ENCODE measurements at regions not wholly inside any gene's neighbourhood (a gene's known extent, or its start where the extent isn't known, plus 50 kb on each side); places are given as distances from the start of the nearest gene placed in this dataset.

DNA sequence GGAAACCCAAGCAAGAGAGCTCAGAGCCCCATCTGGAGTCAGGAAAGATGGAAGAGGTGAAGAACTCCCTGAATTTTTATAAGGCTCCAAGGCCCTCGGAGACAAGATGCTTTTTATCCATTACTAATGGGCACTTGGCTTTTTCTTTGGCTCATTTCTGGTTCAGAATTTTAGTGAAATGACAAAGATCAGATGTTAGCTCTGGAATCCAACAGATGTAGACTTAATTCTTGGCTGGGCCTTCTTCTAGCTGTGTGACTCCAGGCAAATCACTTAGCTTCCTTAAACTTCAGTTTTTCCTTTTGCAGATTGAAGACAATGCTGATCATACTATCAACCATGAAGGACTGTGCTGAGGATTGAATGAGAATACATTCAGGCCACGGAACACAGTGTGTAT is 85.2 kb downstream of the HRH4 start:
- H3K4me3 Mint-ChIP-seq = no peak overlapping the region
- H3K36me3 Mint-ChIP-seq = no peaks in the 10 kb centered on the region
- no peak for ATAC-seq (ENCODE audit: low read depth in 2 of 2)
- H3K27ac Mint-ChIP-seq = no peak overlapping the region
- no peaks in the 10 kb centered on the region for H3K4me1 Mint-ChIP-seq
- H3K9me3 Mint-ChIP-seq = peaks cover 0 to 1% (median 0%) of the 10 kb centered on the region in 7 donors
- peaks cover 0 to 9% (median 0%) of the 10 kb centered on the region in 3 donors for H3K27me3 Mint-ChIP-seq
- DNase-seq = no peak

DNA sequence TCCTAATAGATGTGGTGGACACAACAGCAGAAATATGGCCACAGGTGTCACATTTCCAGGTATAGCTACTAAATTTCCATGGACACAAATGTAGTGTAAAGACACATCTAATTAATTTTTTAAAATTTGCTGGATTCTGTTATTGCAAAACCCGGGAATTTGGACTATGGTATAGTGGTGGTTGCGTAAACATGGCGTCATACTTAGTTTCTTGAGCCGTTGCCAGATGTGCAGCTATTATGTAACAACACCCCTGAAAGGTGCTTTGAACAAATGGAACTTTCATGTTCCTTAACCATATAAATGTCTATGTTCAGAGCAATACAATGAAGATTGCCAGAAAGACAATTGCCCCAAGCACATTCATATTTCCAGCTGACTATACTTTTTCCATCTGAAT is 85.9 kb downstream of the HRH4 start:
- ATAC-seq (ENCODE audit: low read depth in 2 of 2) (no peak), DNase-seq (no peak)
- Mint-ChIP-seq H3K9me3 (peaks cover 0 to 2% (median 0%) of the 10 kb centered on the region in 7 donors), H3K27me3 (peaks cover 0 to 9% (median 0%) of the 10 kb centered on the region in 3 donors), H3K27ac (no peak overlapping the region), H3K4me3 (no peak overlapping the region), H3K4me1 (no peaks in the 10 kb centered on the region), H3K36me3 (no peaks in the 10 kb centered on the region)

DNA sequence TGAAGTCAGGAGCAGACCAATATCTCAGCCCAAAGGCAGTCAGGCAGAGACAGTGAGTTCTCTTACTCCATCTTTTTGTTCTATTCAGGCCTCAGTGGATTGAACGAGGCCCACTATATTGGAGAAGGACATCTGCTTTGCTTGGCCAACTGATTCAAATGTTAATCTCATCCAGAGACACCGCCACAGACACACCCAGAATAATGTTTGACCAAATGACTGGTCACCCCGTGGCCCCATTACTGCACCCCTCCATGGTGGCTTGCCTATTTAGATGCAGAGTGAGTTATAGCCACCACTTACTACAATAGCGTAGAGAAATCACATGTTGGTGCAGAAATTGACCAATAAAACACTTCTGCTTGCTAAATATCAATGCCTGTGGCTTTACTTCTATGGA is 88.1 kb downstream of the HRH4 start:
- Mint-ChIP-seq H3K9me3 (peaks cover 0 to 2% (median 0%) of the 10 kb centered on the region in 7 donors), H3K4me1 (no peaks in the 10 kb centered on the region), H3K4me3 (no peak overlapping the region), H3K36me3 (no peaks in the 10 kb centered on the region), H3K27me3 (peaks cover 0 to 5% (median 3%) of the 10 kb centered on the region in 3 donors), H3K27ac (no peak overlapping the region)
- no peak for ATAC-seq (ENCODE audit: low read depth in 2 of 2)
- no peak for DNase-seq

DNA sequence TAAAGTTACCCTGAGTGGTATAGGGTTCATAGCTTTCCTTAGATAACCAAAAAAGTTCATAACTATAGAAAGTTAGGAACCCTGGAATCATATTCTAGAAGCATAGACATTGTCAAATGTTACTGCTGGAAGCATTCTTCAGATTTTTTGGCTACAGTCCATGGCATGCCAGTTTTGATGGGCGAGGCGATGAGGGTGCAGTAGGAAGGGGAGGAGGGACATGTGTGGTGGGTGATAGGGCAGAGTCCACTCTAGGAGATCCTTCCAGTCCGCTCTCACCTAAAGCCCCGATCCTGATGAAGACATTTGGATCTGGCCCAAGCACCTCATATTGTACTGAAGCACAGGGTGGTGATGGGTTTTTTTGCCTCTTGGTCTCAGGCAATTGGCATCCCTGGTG is 91.8 kb downstream of the HRH4 start:
- Mint-ChIP-seq H3K9me3 (peaks cover 0 to 2% (median 0%) of the 10 kb centered on the region in 7 donors), H3K27me3 (peaks cover 0 to 8% (median 0%) of the 10 kb centered on the region in 3 donors), H3K36me3 (no peaks in the 10 kb centered on the region), H3K4me3 (no peak overlapping the region), H3K4me1 (no peaks in the 10 kb centered on the region), H3K27ac (no peak overlapping the region)
- ATAC-seq (ENCODE audit: low read depth in 2 of 2) (no peak), DNase-seq (no peak)

GRCh38 chr18:24553571-24554285 is 93.3 kb downstream of the HRH4 start:
- H3K9me3 Mint-ChIP-seq = peaks cover 0 to 2% (median 0%) of the 10 kb centered on the region in 7 donors
- no peaks in the 10 kb centered on the region for H3K36me3 Mint-ChIP-seq
- H3K4me1 Mint-ChIP-seq = no peaks in the 10 kb centered on the region
- H3K27me3 Mint-ChIP-seq = peaks cover 0 to 22% (median 5%) of the 10 kb centered on the region in 3 donors
- DNase-seq (no peak), ATAC-seq (ENCODE audit: low read depth in 2 of 2) (no peak)
- no peak overlapping the region for H3K4me3 Mint-ChIP-seq
- no peak overlapping the region for H3K27ac Mint-ChIP-seq

GRCh38 chr18:24558403-24558802 is 98.0 kb downstream of the HRH4 start:
- no peak for ATAC-seq (ENCODE audit: low read depth in 2 of 2)
- no peak for DNase-seq
- no peaks in the 10 kb centered on the region for H3K36me3 Mint-ChIP-seq
- H3K27me3 Mint-ChIP-seq = peaks cover 8 to 36% (median 13%) of the 10 kb centered on the region in 3 donors
- peak overlapping the region in 2 of 6 donors; percentile 34 to 85 for H3K27ac Mint-ChIP-seq
- H3K4me1 Mint-ChIP-seq = no peaks in the 10 kb centered on the region
- H3K4me3 Mint-ChIP-seq = no peak overlapping the region
- H3K9me3 Mint-ChIP-seq = no peaks in the 10 kb centered on the region

- no peak for ATAC-seq (ENCODE audit: low read depth in 2 of 2)
- no peaks in the 10 kb centered on the region for H3K36me3 Mint-ChIP-seq
- peaks cover 8 to 30% (median 13%) of the 10 kb centered on the region in 3 donors for H3K27me3 Mint-ChIP-seq
These were observed 99.1 kb downstream of the HRH4 start for GRCh38 chr18:24559526-24559925.

GRCh38 chr18:24560511-24560981 is 100.1 kb downstream of the HRH4 start:
- ATAC-seq (ENCODE audit: low read depth in 2 of 2) (no peak), DNase-seq (no peak)
- Mint-ChIP-seq H3K4me3 (no peak overlapping the region), H3K27me3 (peaks cover 8 to 30% (median 13%) of the 10 kb centered on the region in 3 donors), H3K27ac (no peak overlapping the region), H3K9me3 (no peaks in the 10 kb centered on the region), H3K4me1 (no peaks in the 10 kb centered on the region), H3K36me3 (no peaks in the 10 kb centered on the region)

More at GRCh38 chr18:24559526-24559925, 99.1 kb downstream of the HRH4 start:
- Mint-ChIP-seq H3K27ac (no peak overlapping the region), H3K4me3 (no peak overlapping the region), H3K4me1 (no peaks in the 10 kb centered on the region), H3K9me3 (no peaks in the 10 kb centered on the region)
- DNase-seq = no peak

DNA sequence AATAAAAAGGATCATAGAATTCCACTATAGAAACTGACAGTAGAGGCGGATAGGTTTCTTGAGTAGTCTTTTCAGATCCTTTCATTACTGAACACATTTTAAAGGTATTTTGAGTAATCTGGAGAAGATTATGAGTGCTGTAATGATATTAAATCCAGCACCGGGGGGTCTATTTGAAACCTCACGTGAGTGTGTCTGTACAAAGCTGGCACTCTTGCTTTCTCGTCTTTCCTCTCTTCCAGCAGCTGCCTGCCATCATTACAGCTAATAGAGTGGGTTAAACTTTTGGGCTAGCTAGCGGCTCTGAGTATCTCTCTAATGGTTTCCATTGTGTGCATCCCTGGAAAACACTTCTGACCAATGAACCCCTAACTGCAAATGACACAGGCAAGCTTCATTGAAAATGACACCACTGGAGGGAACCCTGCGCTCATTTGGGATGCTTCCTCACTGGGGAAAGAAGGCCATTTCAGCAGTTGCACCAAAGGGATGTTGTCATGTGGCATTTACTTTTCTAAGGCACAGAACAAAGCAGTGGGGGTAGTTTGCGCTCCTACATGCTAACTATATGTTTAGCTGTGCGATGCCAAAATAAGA is 101.0 kb downstream of the HRH4 start:
- Mint-ChIP-seq H3K27me3 (peaks cover 8 to 30% (median 13%) of the 10 kb centered on the region in 3 donors), H3K36me3 (no peaks in the 10 kb centered on the region), H3K4me3 (no peak overlapping the region), H3K9me3 (no peaks in the 10 kb centered on the region), H3K4me1 (no peaks in the 10 kb centered on the region), H3K27ac (no peak overlapping the region)
- ATAC-seq (ENCODE audit: low read depth in 2 of 2) (no peak), DNase-seq (no peak)

DNA sequence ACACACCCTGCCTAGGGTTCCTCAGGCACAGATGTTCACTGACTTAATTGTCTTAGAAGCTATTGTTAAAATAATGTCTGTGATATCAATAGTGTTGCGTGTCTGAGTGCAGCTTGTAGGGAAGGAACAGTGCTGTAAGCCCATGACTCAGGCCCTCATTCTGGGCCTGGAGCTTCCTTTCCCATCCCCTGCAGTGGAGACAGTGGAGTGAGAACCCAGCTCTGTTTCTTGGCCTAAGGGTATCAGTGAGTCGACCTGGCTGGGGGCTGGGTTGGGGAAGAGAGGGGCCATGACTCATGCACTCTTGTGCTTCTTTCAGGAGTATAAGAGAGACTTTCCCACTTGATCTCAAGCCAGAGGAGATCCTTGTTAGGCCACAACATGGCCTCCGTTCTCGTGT is 106.8 kb downstream of the HRH4 start:
- Mint-ChIP-seq H3K4me1 (no peaks in the 10 kb centered on the region), H3K9me3 (no peaks in the 10 kb centered on the region), H3K4me3 (no peak overlapping the region), H3K36me3 (no peaks in the 10 kb centered on the region), H3K27me3 (peaks cover 0 to 5% (median 0%) of the 10 kb centered on the region in 3 donors), H3K27ac (no peak overlapping the region)
- DNase-seq (no peak), ATAC-seq (ENCODE audit: low read depth in 2 of 2) (no peak)

GRCh38 chr18:24570716-24571115 is 110.3 kb downstream of the HRH4 start:
- H3K4me1 Mint-ChIP-seq = no peaks in the 10 kb centered on the region
- no peaks in the 10 kb centered on the region for H3K36me3 Mint-ChIP-seq
- H3K27ac Mint-ChIP-seq = peak overlapping the region in 1 of 6 donors; percentile 15
- peaks cover 0 to 24% (median 6%) of the 10 kb centered on the region in 7 donors for H3K9me3 Mint-ChIP-seq
- H3K27me3 Mint-ChIP-seq = peaks cover 0 to 6% (median 0%) of the 10 kb centered on the region in 3 donors
- no peak for ATAC-seq (ENCODE audit: low read depth in 2 of 2)
- DNase-seq = no peak
- H3K4me3 Mint-ChIP-seq = no peak overlapping the region

DNA sequence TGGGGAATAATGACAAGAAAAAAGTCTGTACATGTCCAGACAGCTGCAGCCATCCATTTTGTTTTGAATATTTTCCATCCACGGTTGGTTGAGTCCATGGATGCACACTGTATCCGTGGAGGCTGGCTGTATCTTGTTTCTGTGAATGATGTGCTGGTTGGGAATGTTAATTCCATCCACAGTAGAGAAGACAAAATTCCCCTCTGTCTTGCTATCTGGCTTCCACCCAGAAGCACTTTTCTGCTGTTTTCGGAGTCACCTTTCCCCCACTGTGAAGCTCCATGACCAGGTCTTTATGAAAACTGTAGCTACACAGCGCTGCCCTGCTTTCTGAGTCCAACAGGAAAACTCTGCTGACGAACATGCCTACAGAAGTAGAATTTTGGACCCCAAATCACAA is 122.3 kb downstream of the HRH4 start:
- ATAC-seq (ENCODE audit: low read depth in 2 of 2) (no peak), DNase-seq (no peak)
- H3K9me3 Mint-ChIP-seq = peaks cover 0 to 2% (median 0%) of the 10 kb centered on the region in 7 donors
- H3K36me3 Mint-ChIP-seq = no peaks in the 10 kb centered on the region
- H3K4me1 Mint-ChIP-seq = no peaks in the 10 kb centered on the region
- H3K4me3 Mint-ChIP-seq = no peak overlapping the region
- peaks cover 18 to 33% (median 30%) of the 10 kb centered on the region in 3 donors for H3K27me3 Mint-ChIP-seq
- no peak overlapping the region for H3K27ac Mint-ChIP-seq

- H3K4me3 Mint-ChIP-seq = no peak overlapping the region
- H3K36me3 Mint-ChIP-seq = no peaks in the 10 kb centered on the region
- peaks cover 18 to 28% (median 24%) of the 10 kb centered on the region in 3 donors for H3K27me3 Mint-ChIP-seq
- ATAC-seq (ENCODE audit: low read depth in 2 of 2) (no peak), DNase-seq (no peak)
- H3K4me1 Mint-ChIP-seq = no peaks in the 10 kb centered on the region
- no peak overlapping the region for H3K27ac Mint-ChIP-seq
- H3K9me3 Mint-ChIP-seq = peaks cover 0 to 2% (median 0%) of the 10 kb centered on the region in 7 donors
These were observed 123.8 kb downstream of the HRH4 start for GRCh38 chr18:24584205-24584604.

DNA sequence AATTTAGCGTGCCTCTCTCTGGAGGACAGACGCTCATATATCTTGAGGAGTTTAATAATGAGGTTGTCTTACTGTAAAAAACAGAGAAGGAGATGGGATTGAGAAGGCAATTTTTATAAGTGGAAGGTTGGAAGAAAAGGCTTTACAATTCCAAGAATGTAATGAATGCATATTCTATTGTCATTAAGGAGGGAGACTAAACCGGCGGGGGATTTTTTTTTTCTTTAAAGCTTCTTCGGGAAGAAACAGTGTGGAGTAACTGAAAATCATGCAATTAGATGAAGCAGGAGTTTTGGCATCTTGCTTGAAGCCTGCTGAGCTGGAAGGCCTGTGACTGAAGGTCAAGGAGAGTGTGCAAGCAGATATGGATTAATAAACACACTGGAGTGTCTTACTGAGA is 124.4 kb downstream of the HRH4 start:
- DNase-seq (no peak), ATAC-seq (ENCODE audit: low read depth in 2 of 2) (no peak)
- H3K9me3 Mint-ChIP-seq = peaks cover 0 to 5% (median 0%) of the 10 kb centered on the region in 7 donors
- no peak overlapping the region for H3K4me3 Mint-ChIP-seq
- no peak overlapping the region for H3K27ac Mint-ChIP-seq
- H3K36me3 Mint-ChIP-seq = no peaks in the 10 kb centered on the region
- peaks cover 14 to 24% (median 23%) of the 10 kb centered on the region in 3 donors for H3K27me3 Mint-ChIP-seq
- H3K4me1 Mint-ChIP-seq = no peaks in the 10 kb centered on the region
